ENCODE measurements at regions not wholly inside any gene's neighbourhood (a gene's known extent, or its start where the extent isn't known, plus 50 kb on each side); places are given as distances from the start of the nearest gene placed in this dataset.

GRCh38 chr13:26993780-26994179 lies 177.8 kb downstream of the USP12 start:
- TF ChIP-seq CTCF (IDR thresholded peaks at IDR 0.05; ENCODE audit: low read depth, low read length, poor library complexity, severe bottlenecking) (no peak), EZH2phosphoT487 (IDR thresholded peaks at IDR 0.05; ENCODE audit: borderline replicate concordance, low read length) (no peak)

All from DOHH2 (cell line).